Activated T-cell treated with anti-CD3 and anti-CD28 coated beads for 48 hours (primary cell): ENCODE measurements at regions not wholly inside any gene's neighbourhood (a gene's known extent, or its start where the extent isn't known, plus 50 kb on each side); places are given as distances from the start of the nearest gene placed in this dataset.

Source experiments
- DNase-seq: peaks from one replicate; pipeline ENCODE4 v3.0.0-alpha.2; 2020; ENCODE audit warnings: low read depth

DNA sequence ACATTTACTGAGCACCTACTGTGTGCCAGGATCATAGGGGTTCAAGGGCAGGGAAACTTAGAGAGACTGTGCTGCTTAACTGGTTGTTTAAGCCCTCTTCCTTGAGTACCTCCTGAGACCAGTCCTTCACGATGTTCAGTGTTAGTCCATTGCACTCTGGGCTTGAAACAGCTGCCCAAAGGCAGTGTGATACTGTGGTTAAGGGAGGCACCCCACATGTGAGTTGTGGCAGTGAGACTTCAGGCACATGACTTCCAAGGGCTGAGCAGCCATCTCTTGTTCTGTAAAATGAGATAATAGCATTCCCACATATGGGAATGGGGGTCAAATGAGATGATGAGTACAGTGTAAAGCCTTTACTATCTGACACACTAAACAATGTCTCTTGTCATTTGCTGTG is 75.1 kb downstream of the LINGO1 start:
- no peak for DNase-seq

DNA sequence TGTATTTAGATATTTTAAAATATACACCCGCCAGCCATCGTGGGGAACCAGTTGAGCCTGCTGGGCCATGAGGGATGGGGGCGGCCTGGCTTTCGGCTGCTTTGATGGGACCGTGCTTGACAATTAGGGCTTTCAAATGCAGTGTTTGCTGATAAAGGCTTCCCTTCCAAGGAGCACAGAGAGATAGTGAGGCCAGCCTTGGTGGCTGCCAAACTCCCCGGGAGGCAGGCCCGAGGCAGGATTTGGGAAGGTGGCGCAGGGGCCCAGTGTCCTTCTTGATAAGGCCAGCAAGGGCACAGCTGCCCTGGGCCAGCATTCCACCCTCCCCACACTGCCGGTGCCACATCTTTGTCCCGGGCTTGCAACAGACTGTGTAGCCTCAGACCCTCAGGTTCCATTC is 75.6 kb downstream of the LINGO1 start:
- DNase-seq = no peak

GRCh38 chr15:77556622-77557021 is 76.1 kb downstream of the LINGO1 start:
- DNase-seq = no peak

DNA sequence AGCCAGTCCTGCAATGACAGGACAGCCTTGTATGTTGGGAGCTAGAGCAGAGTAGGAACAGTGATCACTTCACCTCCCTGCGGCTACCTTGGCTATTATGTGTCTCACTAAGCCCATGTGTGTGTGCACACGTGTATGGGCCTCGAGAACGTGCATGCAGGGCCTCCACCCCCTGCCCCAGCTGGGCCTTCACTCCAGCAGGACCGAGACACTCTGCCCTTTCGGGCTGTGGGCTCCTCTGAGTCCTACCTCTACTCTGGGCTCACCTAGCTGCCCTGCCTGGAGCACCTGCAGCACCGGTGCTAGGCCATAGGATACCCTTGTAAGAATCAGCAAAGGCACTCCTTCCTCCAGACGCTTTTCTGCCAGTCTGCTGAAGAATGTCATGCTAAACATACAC is 77.5 kb downstream of the LINGO1 start:
- no peak for DNase-seq

- DNase-seq = no peak
Measured at GRCh38 chr15:77554306-77555080, 78.2 kb downstream of the LINGO1 start.

DNA sequence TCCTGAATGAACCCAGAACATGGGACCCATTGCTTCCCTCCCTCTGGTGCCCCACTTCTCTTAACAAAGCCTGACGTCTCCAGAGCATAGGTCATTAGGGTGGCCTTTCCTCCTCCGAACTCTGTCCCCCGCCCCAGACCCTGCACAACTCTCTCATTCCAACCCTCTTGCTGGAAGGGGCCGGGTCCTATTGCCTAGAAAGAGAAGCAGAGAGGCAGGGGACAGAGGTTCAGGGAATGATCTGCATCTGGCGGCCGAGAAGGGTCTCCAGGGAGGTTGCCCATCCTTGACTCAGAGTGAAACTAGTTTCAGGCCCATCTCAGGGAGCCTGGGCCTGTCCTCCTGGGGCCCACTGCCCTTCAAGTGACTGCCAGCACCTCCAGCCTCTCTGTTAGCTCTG is 79.0 kb downstream of the LINGO1 start:
- DNase-seq = no peak

- no peak for DNase-seq
Measured at GRCh38 chr15:77553257-77553656, 79.5 kb downstream of the LINGO1 start.

DNA sequence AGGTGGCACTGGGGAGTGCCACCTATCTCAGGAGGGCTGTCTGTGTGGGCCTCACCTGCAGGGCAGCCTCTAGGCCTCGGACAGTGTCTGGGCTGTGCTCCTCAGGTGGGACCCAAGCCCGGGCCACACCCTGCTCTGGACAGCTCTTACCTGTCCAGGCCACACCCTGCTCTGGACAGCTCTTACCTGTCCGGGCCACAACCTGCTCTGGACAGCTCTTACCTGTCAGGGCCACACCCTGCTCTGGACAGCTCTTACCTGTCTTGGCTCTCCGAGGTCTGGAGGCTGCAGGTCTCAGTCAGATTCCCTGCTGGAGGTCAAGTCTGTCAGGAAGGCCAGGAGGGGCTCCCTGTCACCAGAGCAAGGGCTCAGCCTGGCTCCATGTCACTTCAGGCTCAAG is 80.6 kb downstream of the LINGO1 start:
- DNase-seq = no peak

- DNase-seq = no peak
Measured at GRCh38 chr15:77550301-77551251, 82.1 kb downstream of the LINGO1 start.

GRCh38 chr15:77549576-77550288 is 83.0 kb downstream of the LINGO1 start:
- DNase-seq = no peak

DNA sequence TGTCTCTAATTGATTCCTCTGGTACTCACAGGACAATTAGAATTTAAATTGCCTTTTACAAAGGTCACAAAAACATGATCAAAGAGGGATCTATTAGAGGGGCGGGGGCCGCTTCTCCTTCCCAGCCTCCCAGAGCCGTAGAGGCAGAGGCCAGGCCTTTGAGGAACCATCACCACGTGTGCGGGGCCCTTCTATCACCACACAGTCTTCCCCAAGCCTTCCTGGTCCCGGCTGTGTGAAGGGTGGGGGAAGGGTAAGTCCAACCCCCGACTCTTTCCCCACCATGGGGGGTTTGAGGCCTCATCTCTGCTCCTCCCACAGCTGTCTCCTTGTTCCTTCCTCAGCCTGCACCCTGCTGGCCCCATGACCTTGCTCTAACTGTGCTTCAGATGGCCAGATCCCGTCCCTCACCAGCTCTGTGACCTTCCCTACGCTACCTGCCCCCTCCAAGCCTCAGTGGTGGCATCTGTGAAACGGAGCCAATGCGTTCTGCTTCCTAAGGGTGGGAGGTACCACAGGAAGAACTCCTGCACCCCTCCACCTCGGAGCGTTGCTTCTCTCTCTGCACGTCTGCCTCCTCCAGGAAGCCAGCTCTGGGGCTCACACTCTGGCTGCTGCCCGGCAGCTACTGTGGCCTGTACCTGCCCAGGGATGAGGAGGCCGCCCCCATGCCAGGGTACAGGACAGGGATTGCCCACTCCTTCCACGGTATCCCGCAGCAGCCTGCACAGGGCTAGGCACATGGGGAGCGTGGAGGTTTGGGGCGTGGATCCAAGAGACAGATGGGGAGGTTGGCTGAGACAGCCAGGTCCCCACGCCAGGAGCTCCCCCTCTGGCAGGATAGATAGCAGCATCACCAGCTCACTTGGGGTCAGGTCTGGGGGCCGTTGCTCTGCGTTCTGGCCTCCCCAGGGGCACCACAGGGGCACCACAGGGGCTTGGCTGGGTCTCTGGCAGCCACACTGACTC is 83.8 kb downstream of the LINGO1 start:
- no peak for DNase-seq

DNA sequence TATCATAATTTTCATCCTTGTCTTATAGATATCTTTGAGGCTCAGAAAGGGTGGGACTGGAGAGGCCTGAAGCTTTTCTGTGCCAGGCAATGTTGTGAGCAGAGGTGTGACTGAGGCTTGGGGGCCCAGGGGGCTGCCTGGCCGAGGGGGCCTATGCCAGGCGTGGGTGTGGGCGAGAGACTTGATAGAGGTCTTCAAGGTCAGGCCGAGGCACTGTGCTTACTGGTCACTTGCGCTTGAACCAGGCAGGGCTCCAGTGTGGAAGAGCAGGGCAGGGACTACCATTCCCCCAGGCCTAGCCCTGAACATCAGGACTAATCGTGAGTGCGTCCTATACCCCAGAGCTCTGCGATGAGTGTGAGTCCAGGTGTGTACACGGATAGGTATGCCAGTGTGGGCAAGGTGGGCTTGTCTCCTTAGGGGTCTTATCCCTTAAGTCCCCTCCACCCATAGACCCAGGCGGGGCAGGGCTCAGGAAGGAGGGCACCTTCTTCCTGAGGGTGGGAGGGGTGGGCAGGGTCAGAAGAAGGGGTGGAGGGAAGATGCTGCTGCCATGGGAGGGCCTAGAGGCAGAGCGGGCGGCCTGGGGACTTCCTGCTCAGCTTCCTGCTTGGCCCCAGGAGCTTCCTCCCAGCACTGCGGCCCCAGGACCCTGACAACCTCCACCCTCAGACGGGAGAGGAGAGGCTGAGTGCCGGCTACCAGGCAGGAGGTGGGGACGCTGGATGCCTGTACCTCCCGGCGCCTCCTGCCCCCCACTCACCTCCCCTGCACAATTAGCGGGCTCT is 84.7 kb downstream of the LINGO1 start:
- no peak for DNase-seq

DNA sequence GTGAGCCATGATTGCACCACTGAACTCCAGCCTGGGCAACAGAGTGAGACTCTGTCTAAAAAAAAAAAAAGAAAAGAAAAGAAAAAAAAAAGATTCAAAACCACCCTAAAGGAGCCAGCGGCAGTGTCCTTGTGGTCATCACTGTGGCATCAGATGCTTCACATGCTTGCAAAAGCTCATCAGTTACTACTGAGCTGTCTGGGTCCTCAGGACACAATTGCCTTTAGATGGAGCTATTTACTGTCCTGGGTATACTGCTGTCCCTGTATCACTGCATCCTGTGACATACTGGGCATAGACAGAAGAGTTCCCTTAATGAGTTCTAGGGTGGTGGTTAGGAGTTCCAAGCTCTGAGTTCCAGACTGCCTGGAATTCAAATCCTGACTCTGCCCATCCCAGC is 85.8 kb downstream of the LINGO1 start:
- DNase-seq = no peak

DNA sequence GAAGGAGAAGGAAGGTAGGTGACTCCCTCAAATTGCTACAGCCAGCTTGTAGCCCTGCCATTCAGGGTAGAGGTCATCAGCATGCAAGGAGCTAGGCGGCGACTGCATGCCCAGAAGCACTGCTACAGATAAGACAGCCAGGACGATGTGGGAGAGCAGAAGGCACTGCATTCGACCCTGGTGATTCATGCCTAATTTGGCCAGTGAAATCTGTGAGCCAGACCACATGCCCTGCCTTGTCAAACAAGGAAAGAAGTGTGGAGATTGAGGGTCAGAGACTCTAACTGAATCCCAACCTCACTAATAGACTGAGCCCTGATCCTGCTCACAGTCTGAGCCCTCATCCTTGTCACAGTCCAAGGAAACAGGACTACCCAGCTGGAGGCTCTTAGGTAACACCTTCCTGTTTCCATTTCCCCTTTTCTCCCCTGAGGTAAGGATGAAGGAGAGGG is 86.6 kb downstream of the LINGO1 start:
- DNase-seq = no peak

DNA sequence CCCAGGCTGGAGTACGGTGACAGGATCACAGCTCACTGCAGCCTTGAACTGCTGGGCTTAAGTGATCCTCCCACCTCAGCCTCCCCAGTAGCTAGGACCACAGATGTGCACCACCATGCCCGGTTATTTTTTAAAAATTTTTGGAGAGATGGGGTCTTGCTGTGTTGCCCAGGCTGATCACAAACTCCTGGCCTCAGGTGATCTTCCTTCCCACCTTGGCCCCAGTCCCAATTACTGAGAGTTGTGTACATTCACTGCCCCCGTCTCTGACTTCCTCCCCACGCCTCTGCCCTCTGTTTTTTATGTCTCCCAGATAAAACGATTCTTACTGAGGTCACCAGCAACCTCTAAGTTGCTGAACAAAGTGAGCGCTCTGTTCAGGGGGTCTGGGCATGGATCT is 87.7 kb downstream of the LINGO1 start:
- no peak for DNase-seq

GRCh38 chr15:77544162-77544561 is 88.5 kb downstream of the LINGO1 start:
- DNase-seq = no peak

- peak; percentile 75 for DNase-seq
Measured at GRCh38 chr15:77543159-77543882, 89.4 kb downstream of the LINGO1 start.

GRCh38 chr15:77542491-77543001 is 90.2 kb downstream of the LINGO1 start:
- DNase-seq = no peak

DNA sequence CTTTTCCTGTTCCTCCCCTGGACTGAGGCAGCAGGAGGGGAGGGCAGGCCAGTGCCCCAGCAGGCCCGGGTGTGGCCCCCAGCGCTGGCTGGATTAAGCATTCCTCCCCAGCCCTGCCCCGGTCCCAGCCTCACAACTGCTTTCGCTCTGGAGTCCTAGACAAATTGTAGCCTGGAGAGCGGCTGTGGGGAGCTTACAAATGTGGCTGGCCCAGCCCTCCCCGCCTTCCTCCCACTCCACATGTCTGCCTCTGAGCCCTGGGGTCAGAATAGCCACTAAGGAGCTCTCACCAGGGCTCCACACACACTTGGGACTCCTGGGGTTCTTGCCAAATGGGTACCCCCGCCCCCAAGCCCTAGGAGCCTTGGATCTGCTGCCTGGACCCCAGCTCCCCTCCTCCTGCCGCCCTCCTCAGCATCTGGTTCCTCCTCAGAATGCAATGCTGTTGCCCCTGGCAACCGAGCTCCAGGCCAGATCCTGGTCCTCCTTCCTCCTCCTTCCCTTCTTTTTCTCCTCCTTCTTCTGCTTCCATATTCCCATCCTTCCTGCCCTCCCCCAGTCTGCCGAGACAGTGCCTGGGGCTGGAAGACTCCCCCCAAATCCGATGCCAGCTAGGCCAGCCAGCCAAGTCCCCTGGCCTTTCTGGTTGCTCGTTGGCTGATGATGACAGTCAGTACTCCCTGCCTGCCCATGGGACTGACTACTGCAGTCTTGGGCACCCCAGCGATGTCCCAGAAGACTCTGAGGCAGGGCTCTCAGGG is 91.1 kb downstream of the LINGO1 start:
- no peak for DNase-seq
